NT2/D1 (cell line): ENCODE measurements at regions not wholly inside any gene's neighbourhood (a gene's known extent, or its start where the extent isn't known, plus 50 kb on each side); places are given as distances from the start of the nearest gene placed in this dataset.

ENCODE experiments used
- DNase-seq: peaks from one replicate; pipeline ENCODE4 v3.0.0-alpha.2; 2011; ENCODE audit warnings: low read depth, low spot score
- H3K27me3 ChIP-seq: 2 replicates; pipeline ENCODE4 v1.6.0; 2011; ENCODE audit warnings: mild to moderate bottlenecking; ENCODE audit not compliant: insufficient read length, insufficient read depth
- H3K36me3 ChIP-seq: 2 replicates; pipeline ENCODE4 v1.6.1; 2011; ENCODE audit warnings: mild to moderate bottlenecking, low read length, mixed read lengths; ENCODE audit not compliant: insufficient read depth, insufficient read length
- H3K4me1 ChIP-seq: 2 replicates; pipeline ENCODE4 v1.5.1; 2011; ENCODE audit not compliant: insufficient read depth, insufficient read length
- H3K4me3 ChIP-seq: 2 replicates; pipeline ENCODE4 v1.5.1; 2011; ENCODE audit warnings: low read depth; ENCODE audit not compliant: insufficient read length
- H3K9ac ChIP-seq: 2 replicates; pipeline ENCODE4 v1.6.0; 2011; ENCODE audit warnings: low read depth; ENCODE audit not compliant: insufficient read length
- H3K9me3 ChIP-seq: 2 replicates; pipeline ENCODE4 v1.5.1; 2011; ENCODE audit warnings: mild to moderate bottlenecking, low read length; ENCODE audit not compliant: insufficient read depth
- SUZ12 ChIP-seq: IDR thresholded peaks from 2 replicates; pipeline ENCODE4 v1.6.1; 2011; ENCODE audit not compliant: insufficient read length, insufficient read depth; ENCODE audit errors: extremely low read depth
- YY1 ChIP-seq: IDR thresholded peaks from 2 replicates; pipeline ENCODE4 v1.6.1; 2011; ENCODE audit not compliant: insufficient read length, insufficient read depth
- ZNF274 ChIP-seq: IDR thresholded peaks from 2 replicates; pipeline ENCODE4 v1.6.1; 2011; ENCODE audit warnings: mild to moderate bottlenecking, low read depth, low read length

DNA sequence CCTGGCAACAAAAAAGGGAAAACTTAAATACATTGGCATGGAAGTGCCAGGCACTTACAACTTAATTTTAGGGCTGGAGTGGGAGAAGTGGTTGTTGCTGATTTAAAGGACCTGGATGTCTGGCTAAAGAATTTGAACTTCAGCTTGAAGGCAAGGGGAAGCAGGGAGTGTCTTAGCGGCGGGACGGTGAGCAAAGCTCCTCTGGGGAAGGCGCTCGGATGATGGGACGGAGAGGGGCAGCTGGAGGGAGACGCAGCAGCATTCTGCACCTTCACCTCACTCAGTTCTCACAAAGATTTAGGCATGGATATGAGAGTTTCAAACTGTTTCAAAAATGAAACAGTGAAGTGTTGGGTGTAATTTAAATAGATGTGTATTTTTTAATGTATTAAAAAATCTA is 967.1 kb downstream of the BRD1 start:
- no peaks in the 10 kb centered on the region for H3K4me1 ChIP-seq
- H3K27me3 ChIP-seq, result no peaks in the 10 kb centered on the region
- no peak overlapping the region for H3K9ac ChIP-seq
- H3K4me3 ChIP-seq, result no peak overlapping the region
- TF ChIP-seq ZNF274, result no peak
- no peak for TF ChIP-seq SUZ12
- no peak for TF ChIP-seq YY1
- H3K36me3 ChIP-seq, result no peaks in the 10 kb centered on the region
- no peak for DNase-seq
- no peaks in the 10 kb centered on the region for H3K9me3 ChIP-seq

DNA sequence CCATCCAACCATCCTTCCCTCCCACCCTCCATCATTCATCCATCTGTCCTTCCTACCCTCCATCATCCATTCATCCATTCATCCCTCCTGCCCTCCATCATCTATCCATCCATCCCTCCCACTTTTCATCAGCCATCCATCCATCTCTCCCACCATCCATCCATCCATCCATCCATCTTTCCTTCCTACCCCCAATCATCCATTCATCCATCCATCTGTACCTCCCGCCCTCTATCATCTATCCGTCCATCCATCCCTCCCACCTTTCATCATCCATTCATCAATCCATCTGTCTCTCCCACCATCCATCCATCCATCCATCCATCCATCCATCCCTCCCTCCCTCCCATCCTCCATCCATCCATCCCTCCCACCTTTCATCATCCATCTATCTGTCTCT is 968.8 kb downstream of the BRD1 start:
- no peak for DNase-seq
- TF ChIP-seq ZNF274, result no peak
- Histone ChIP-seq H3K4me1 (no peaks in the 10 kb centered on the region), H3K9ac (no peak overlapping the region), H3K36me3 (no peaks in the 10 kb centered on the region), H3K9me3 (no peaks in the 10 kb centered on the region), H3K27me3 (no peaks in the 10 kb centered on the region), H3K4me3 (no peak overlapping the region)

DNA sequence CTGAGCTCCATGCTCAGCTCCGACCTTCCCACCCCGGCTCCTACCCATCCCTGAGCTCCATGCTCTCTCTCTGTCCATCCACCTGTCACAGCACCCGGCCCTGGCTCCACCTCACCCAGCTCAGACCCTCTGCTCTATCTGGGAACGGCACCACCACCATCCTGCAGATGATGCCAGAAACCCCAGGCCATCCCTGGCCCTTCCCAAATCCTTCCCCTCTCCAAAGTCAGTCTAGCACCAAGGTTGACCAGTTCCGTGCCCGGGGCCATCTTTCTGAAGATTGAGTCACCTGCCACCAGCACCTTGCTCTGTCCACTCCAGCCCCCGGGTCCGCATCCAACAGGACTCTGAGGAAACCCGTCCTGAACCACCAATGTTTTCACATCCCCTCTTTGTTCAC is 969.6 kb downstream of the BRD1 start:
- no peak for DNase-seq
- Histone ChIP-seq H3K9me3 (no peaks in the 10 kb centered on the region), H3K4me3 (no peak overlapping the region), H3K36me3 (no peaks in the 10 kb centered on the region), H3K4me1 (no peaks in the 10 kb centered on the region), H3K27me3 (no peaks in the 10 kb centered on the region), H3K9ac (no peak overlapping the region)
- TF ChIP-seq YY1 (no peak), ZNF274 (no peak), SUZ12 (no peak)

GRCh38 chr22:48857202-48857805 is 970.4 kb downstream of the BRD1 start:
- Histone ChIP-seq H3K27me3 (no peaks in the 10 kb centered on the region), H3K36me3 (no peaks in the 10 kb centered on the region), H3K4me1 (no peaks in the 10 kb centered on the region), H3K9ac (no peak overlapping the region), H3K4me3 (no peak overlapping the region), H3K9me3 (no peaks in the 10 kb centered on the region)
- no peak for TF ChIP-seq ZNF274
- TF ChIP-seq YY1, result no peak
- no peak for TF ChIP-seq SUZ12
- no peak for DNase-seq

GRCh38 chr22:48856308-48856615 is 971.4 kb downstream of the BRD1 start:
- H3K4me3 ChIP-seq, result no peak overlapping the region
- H3K4me1 ChIP-seq, result no peaks in the 10 kb centered on the region
- no peaks in the 10 kb centered on the region for H3K36me3 ChIP-seq
- DNase-seq, result no peak
- no peak for TF ChIP-seq YY1
- TF ChIP-seq ZNF274, result no peak
- no peak for TF ChIP-seq SUZ12
- no peaks in the 10 kb centered on the region for H3K9me3 ChIP-seq
- no peak overlapping the region for H3K9ac ChIP-seq
- no peaks in the 10 kb centered on the region for H3K27me3 ChIP-seq

DNA sequence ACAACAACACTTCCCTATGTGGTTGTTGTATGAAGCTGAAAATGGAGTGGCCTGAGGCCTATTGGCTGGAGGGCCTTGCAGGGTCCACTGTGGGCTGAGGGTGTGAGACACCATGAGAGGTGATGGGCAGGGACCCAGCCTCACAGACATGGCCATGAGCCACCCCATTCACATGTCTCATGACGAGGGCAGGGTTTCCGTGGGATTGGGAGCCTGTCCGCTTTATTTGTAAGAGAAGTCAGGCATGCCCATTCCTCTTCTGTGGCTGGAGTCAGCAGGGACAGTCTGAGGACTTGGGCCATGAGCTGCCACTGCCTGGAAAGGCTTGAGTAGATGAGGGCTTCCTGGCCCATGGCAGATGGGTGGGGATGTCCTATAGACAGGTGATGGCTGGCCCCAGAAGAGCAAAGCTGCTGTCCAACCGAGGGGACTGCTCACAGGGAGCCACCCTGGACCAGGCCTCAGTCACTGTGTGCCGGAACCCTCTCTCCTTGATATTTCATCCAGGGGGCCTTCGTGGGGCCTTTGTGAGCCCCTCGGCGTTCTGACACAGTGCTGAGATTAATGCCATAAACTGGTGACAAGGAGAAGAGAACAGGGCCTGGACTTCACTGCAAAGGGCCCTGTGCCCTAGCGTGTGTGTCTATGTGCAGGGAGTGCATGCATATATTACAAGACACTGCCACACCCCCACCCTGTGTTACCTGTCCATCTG is 971.9 kb downstream of the BRD1 start:
- H3K9me3 ChIP-seq, result no peaks in the 10 kb centered on the region
- DNase-seq, result no peak
- no peaks in the 10 kb centered on the region for H3K4me1 ChIP-seq
- no peaks in the 10 kb centered on the region for H3K27me3 ChIP-seq
- no peaks in the 10 kb centered on the region for H3K36me3 ChIP-seq
- no peak overlapping the region for H3K4me3 ChIP-seq
- TF ChIP-seq YY1 (no peak), ZNF274 (no peak), SUZ12 (no peak)
- H3K9ac ChIP-seq, result no peak overlapping the region

DNA sequence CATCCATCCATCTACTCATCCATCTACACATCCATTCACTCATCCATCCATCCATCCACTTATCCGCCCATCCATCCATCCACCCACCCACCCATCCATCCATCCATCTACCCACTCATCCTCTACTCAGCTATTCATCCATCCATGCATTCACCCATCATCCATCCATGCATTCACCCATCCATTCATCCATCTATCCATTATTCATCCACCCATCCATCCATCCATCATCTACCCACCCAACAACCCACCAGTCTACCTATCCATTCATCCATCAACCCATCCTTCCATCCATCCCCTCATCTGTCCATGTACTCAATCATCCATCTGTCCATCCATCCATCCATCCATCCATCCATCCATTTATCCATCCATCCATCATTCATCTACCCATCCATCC is 972.7 kb downstream of the BRD1 start:
- Histone ChIP-seq H3K4me1 (no peaks in the 10 kb centered on the region), H3K9me3 (no peaks in the 10 kb centered on the region), H3K36me3 (no peaks in the 10 kb centered on the region)

More for the DNA sequence above, 972.7 kb downstream of the BRD1 start:
- no peak overlapping the region for H3K9ac ChIP-seq
- H3K27me3 ChIP-seq, result no peaks in the 10 kb centered on the region
- no peak for DNase-seq
- TF ChIP-seq ZNF274, result no peak
- TF ChIP-seq YY1, result no peak
- no peak for TF ChIP-seq SUZ12
- H3K4me3 ChIP-seq, result no peak overlapping the region
